ENCODE measurements at regions not wholly inside any gene's neighbourhood (a gene's known extent, or its start where the extent isn't known, plus 50 kb on each side); places are given as distances from the start of the nearest gene placed in this dataset.

DNA sequence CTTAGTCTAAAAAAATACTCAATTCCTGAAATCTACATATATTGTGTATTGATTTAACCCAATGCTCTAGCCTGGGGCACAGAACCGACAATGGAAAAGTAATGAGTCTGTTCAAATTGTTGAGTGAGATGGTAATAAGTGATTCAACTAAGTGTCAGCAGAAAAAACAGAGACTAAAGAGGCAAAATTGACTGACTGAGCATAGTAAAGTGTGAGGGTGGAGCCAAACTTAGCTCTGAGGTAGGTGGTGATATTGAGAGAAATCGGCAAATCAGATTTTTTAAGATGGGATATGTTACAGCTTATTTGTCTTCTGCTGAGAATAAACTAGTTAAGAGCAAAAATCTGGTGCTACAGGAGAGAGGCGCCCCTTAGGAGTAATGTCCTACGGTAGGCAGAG, 764.0 kb upstream of the LRRN3 start:
- POLR2A ChIA-PET, result no interaction called here
- H3K4me3 ChIP-seq (ENCODE audit: low read depth, low read length), result no peak overlapping the region
- CTCF ChIA-PET, result interaction anchor here (0.5 kb wide), 1 partner anchor 11 kb away, joined by 3 read pairs; no protein-coding TSS in a partner anchor
- no peaks in the 10 kb centered on the region for H3K36me3 ChIP-seq (ENCODE audit: control insufficient read depth in 2 of 2, insufficient read depth in 1 of 2, low read length in 2 of 2)
- H3K4me1 ChIP-seq (ENCODE audit: control insufficient read depth, insufficient read depth, low read length), result no peaks in the 10 kb centered on the region
- no peaks in the 10 kb centered on the region for H3K9me3 ChIP-seq (ENCODE audit: control insufficient read depth, insufficient read depth, low read depth, low read length)
- TF ChIP-seq ZNF24 (tag by site-specific recombination; IDR thresholded peaks at IDR 0.05) (no peak), REST (tag by site-specific recombination; IDR thresholded peaks at IDR 0.05) (no peak), ZNF449 (tag by site-specific recombination; IDR thresholded peaks at IDR 0.05) (no peak), ZSCAN23 (tag by site-specific recombination; IDR thresholded peaks at IDR 0.05) (no peak)
- TF ChIP-seq, protein P1, sequence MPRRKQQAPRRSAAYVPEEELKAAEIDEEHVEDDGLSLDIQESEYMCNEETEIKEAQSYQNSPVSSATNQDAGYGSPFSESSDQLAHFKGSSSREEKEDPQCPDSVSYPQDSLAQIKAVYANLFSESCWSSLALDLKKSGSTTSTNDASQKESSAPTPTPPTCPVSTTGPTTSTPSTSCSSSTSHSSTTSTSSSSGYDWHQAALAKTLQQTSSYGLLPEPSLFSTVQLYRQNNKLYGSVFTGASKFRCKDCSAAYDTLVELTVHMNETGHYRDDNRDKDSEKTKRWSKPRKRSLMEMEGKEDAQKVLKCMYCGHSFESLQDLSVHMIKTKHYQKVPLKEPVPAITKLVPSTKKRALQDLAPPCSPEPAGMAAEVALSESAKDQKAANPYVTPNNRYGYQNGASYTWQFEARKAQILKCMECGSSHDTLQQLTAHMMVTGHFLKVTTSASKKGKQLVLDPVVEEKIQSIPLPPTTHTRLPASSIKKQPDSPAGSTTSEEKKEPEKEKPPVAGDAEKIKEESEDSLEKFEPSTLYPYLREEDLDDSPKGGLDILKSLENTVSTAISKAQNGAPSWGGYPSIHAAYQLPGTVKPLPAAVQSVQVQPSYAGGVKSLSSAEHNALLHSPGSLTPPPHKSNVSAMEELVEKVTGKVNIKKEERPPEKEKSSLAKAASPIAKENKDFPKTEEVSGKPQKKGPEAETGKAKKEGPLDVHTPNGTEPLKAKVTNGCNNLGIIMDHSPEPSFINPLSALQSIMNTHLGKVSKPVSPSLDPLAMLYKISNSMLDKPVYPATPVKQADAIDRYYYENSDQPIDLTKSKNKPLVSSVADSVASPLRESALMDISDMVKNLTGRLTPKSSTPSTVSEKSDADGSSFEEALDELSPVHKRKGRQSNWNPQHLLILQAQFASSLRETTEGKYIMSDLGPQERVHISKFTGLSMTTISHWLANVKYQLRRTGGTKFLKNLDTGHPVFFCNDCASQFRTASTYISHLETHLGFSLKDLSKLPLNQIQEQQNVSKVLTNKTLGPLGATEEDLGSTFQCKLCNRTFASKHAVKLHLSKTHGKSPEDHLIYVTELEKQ (tag by site-specific recombination; IDR thresholded peaks at IDR 0.05; ENCODE audit: borderline replicate concordance), result no peak
- no peak overlapping the region for H3K27ac ChIP-seq (ENCODE audit: extremely low read depth, low read depth, low read length)

- POLR2A ChIA-PET, result no interaction called here
- Histone ChIP-seq H3K4me3 (ENCODE audit: low read depth, low read length) (no peak overlapping the region), H3K27ac (ENCODE audit: extremely low read depth, low read depth, low read length) (no peak overlapping the region), H3K36me3 (ENCODE audit: control insufficient read depth in 2 of 2, insufficient read depth in 1 of 2, low read length in 2 of 2) (no peaks in the 10 kb centered on the region), H3K9me3 (ENCODE audit: control insufficient read depth, insufficient read depth, low read depth, low read length) (no peaks in the 10 kb centered on the region), H3K4me1 (ENCODE audit: control insufficient read depth, insufficient read depth, low read length) (no peaks in the 10 kb centered on the region)
- CTCF ChIA-PET, result interaction anchor here (0.8 kb wide), 1 partner anchor 35 kb away, joined by 3 read pairs; no protein-coding TSS in a partner anchor
- no peak for TF ChIP-seq ZNF354C (tag by site-specific recombination; IDR thresholded peaks at IDR 0.05; ENCODE audit: borderline replicate concordance, low read depth)
- TF ChIP-seq, protein P2, sequence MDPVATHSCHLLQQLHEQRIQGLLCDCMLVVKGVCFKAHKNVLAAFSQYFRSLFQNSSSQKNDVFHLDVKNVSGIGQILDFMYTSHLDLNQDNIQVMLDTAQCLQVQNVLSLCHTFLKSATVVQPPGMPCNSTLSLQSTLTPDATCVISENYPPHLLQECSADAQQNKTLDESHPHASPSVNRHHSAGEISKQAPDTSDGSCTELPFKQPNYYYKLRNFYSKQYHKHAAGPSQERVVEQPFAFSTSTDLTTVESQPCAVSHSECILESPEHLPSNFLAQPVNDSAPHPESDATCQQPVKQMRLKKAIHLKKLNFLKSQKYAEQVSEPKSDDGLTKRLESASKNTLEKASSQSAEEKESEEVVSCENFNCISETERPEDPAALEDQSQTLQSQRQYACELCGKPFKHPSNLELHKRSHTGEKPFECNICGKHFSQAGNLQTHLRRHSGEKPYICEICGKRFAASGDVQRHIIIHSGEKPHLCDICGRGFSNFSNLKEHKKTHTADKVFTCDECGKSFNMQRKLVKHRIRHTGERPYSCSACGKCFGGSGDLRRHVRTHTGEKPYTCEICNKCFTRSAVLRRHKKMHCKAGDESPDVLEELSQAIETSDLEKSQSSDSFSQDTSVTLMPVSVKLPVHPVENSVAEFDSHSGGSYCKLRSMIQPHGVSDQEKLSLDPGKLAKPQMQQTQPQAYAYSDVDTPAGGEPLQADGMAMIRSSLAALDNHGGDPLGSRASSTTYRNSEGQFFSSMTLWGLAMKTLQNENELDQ (tag by site-specific recombination; IDR thresholded peaks at IDR 0.05; ENCODE audit: low read depth), result no peak
Measured at GRCh38 chr7:110336423-110336822, 754.5 kb upstream of the LRRN3 start.

GRCh38 chr7:110337646-110338045, 753.3 kb upstream of the LRRN3 start:
- ChIA-PET POLR2A (no interaction called here), CTCF (no interaction called here)
- H3K27ac ChIP-seq (ENCODE audit: extremely low read depth, low read depth, low read length), result no peak overlapping the region
- no peaks in the 10 kb centered on the region for H3K9me3 ChIP-seq (ENCODE audit: control insufficient read depth, insufficient read depth, low read depth, low read length)
- H3K36me3 ChIP-seq (ENCODE audit: control insufficient read depth in 2 of 2, insufficient read depth in 1 of 2, low read length in 2 of 2), result no peaks in the 10 kb centered on the region
- no peaks in the 10 kb centered on the region for H3K4me1 ChIP-seq (ENCODE audit: control insufficient read depth, insufficient read depth, low read length)
- no peak overlapping the region for H3K4me3 ChIP-seq (ENCODE audit: low read depth, low read length)
- TF ChIP-seq ZNF785 (tag by site-specific recombination; IDR thresholded peaks at IDR 0.05), result no peak
- no peak for TF ChIP-seq GLI4 (tag by site-specific recombination; IDR thresholded peaks at IDR 0.05)
- TF ChIP-seq ZNF248 (tag by site-specific recombination; IDR thresholded peaks at IDR 0.05), result no peak
- TF ChIP-seq, protein P3, sequence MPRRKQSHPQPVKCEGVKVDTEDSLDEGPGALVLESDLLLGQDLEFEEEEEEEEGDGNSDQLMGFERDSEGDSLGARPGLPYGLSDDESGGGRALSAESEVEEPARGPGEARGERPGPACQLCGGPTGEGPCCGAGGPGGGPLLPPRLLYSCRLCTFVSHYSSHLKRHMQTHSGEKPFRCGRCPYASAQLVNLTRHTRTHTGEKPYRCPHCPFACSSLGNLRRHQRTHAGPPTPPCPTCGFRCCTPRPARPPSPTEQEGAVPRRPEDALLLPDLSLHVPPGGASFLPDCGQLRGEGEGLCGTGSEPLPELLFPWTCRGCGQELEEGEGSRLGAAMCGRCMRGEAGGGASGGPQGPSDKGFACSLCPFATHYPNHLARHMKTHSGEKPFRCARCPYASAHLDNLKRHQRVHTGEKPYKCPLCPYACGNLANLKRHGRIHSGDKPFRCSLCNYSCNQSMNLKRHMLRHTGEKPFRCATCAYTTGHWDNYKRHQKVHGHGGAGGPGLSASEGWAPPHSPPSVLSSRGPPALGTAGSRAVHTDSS (tag by site-specific recombination; IDR thresholded peaks at IDR 0.05), result no peak
- TF ChIP-seq ZNF843 (tag by site-specific recombination; IDR thresholded peaks at IDR 0.05), result no peak
- TF ChIP-seq, protein P2 (tag by site-specific recombination; IDR thresholded peaks at IDR 0.05; ENCODE audit: low read depth), result no peak
- TF ChIP-seq ZNF350 (tag by site-specific recombination; IDR thresholded peaks at IDR 0.05), result no peak
- TF ChIP-seq ZNF211 (tag by site-specific recombination; IDR thresholded peaks at IDR 0.05; ENCODE audit: low read depth), result no peak
- TF ChIP-seq ZIC2 (tag by site-specific recombination; IDR thresholded peaks at IDR 0.05), result no peak
